ENCODE measurements at regions not wholly inside any gene's neighbourhood (a gene's known extent, or its start where the extent isn't known, plus 50 kb on each side); places are given as distances from the start of the nearest gene placed in this dataset.

DNA sequence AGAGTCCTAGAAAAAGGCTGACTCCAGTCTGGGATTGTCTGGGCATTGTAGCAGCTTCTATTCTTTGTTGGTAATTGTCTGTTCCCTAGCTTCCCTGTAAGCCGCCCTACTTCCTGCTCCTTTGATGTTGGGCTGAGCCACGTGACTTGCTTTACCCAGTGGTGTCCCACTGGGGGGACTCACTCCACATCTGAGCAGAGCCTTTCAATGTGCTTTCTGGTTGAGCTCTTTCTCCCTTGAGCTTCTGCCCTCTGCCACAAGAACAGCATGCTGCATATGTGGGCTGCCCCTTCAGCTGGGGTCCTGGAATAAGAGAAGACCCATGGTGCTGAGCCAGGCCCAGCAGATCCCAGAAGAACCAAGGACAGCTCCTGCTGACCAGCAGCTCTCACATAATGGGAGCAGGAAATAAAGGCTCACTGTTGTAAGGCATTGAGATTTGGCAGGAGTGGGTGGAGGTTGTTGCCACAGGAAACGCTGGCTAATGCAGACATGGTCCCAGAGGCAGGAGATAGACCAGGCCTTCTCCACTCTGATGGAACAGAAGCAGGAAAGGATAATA is 276.3 kb upstream of the GJB5 start:
- no peaks in the 10 kb centered on the region for H3K4me1 ChIP-seq
- no peak for DNase-seq (ENCODE audit: low spot score in 2 of 2)
- no peak overlapping the region for H3K4me3 ChIP-seq
- TF ChIP-seq, protein P1, sequence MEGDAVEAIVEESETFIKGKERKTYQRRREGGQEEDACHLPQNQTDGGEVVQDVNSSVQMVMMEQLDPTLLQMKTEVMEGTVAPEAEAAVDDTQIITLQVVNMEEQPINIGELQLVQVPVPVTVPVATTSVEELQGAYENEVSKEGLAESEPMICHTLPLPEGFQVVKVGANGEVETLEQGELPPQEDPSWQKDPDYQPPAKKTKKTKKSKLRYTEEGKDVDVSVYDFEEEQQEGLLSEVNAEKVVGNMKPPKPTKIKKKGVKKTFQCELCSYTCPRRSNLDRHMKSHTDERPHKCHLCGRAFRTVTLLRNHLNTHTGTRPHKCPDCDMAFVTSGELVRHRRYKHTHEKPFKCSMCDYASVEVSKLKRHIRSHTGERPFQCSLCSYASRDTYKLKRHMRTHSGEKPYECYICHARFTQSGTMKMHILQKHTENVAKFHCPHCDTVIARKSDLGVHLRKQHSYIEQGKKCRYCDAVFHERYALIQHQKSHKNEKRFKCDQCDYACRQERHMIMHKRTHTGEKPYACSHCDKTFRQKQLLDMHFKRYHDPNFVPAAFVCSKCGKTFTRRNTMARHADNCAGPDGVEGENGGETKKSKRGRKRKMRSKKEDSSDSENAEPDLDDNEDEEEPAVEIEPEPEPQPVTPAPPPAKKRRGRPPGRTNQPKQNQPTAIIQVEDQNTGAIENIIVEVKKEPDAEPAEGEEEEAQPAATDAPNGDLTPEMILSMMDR (IDR thresholded peaks at IDR 0.05), result no peak
- no peak for TF ChIP-seq POLR2AphosphoS5 (IDR thresholded peaks at IDR 0.05)
- TF ChIP-seq POLR2A (IDR thresholded peaks at IDR 0.05), result no peak
- TF ChIP-seq EP300 (IDR thresholded peaks at IDR 0.05), result no peak
- H3K27ac ChIP-seq, result no peak overlapping the region
- no peaks in the 10 kb centered on the region for H3K9me3 ChIP-seq
- H3K36me3 ChIP-seq, result no peaks in the 10 kb centered on the region
- 40% methylated on average over 3 of the region's 3 CpGs for WGBS
- peaks cover 18% of the 10 kb centered on the region for H3K27me3 ChIP-seq

DNA sequence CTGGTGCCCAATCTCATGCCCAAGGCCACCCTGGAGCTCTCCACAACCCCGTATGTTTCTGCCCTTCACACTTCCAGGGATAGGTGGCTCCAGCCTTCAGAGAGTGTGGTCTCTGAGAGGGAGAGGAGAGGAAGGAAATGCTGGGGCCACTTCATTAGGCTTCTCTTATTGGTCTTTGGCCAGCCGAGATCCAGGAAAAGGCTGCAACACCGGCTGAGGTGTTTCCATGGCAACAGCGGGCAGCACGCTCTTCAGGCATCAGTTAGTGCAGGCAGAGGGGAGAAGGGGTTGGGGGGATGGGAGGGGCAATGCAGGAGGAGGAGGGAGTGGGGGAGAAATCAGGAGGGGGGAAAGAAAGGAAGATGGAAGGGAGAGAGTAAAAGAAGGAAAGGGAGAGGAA is 275.1 kb upstream of the GJB5 start:
- 16% methylated on average over 5 of the region's 5 CpGs for WGBS
- H3K4me1 ChIP-seq, result no peaks in the 10 kb centered on the region
- no peak overlapping the region for H3K4me3 ChIP-seq
- TF ChIP-seq POLR2AphosphoS5 (IDR thresholded peaks at IDR 0.05) (no peak), EP300 (IDR thresholded peaks at IDR 0.05) (no peak), POLR2A (IDR thresholded peaks at IDR 0.05) (no peak)
- TF ChIP-seq, protein P1 (IDR thresholded peaks at IDR 0.05), result no peak
- no peaks in the 10 kb centered on the region for H3K9me3 ChIP-seq
- no peak for DNase-seq (ENCODE audit: low spot score in 2 of 2)
- peaks cover 23% of the 10 kb centered on the region for H3K27me3 ChIP-seq
- no peaks in the 10 kb centered on the region for H3K36me3 ChIP-seq
- H3K27ac ChIP-seq, result no peak overlapping the region

DNA sequence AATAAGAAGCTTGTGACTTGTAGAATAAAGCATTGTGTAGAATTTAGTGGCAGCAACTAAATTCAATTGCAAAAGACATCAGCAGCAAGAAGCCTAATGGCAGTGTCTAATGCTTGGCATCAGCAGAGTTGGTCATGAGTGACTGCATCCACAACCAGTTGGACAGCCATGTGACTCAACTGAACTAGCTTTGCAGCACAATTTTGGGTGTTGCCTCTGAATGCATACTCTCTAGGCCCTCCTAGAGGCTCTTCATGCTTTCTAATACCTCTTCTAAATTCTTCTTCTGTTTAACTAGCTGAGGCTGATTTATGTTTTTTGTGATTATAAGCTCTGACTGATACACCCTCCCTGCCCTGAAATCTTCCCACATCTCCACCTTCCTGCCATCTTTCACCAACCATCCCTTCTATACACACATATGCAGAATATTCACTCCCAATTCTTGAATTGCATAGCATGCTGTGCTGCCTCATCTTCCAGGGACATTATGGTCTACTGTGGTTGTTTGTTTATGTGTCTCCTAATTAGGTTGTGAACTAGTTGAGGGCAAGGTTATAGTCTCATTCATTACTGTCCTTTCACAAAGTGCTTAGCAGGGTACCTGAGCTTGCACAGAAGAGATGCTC is 266.7 kb upstream of the GJB5 start:
- Histone ChIP-seq H3K27ac (no peak overlapping the region), H3K9me3 (peaks cover 6% of the 10 kb centered on the region), H3K4me3 (no peak overlapping the region), H3K27me3 (peaks cover 5% of the 10 kb centered on the region), H3K36me3 (no peaks in the 10 kb centered on the region), H3K4me1 (no peaks in the 10 kb centered on the region)
- TF ChIP-seq, protein P1 (IDR thresholded peaks at IDR 0.05), result no peak
- no peak for TF ChIP-seq POLR2AphosphoS5 (IDR thresholded peaks at IDR 0.05)
- TF ChIP-seq EP300 (IDR thresholded peaks at IDR 0.05), result no peak
- TF ChIP-seq POLR2A (IDR thresholded peaks at IDR 0.05), result no peak
- DNase-seq (ENCODE audit: low spot score in 2 of 2), result no peak

DNA sequence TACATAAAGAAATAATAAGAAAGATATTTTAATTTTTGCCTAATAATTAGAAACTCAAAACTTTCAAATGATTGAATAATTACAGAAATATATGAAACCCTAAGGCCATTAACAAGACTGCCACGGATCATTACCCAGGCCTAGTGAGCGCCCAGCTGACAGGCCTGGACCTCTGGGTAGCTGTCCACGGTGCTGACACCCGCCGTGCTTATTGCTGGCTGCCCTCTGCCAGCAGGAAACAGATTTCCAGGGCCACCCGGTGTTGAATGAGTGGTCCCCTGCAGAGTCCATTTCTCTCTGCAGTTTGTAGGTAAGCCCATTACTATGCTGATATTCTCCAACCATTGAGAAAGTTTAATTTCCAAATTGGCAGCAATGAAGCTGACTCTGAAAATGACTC is 254.4 kb upstream of the GJB5 start:
- H3K27ac ChIP-seq, result no peak overlapping the region
- H3K9me3 ChIP-seq, result no peaks in the 10 kb centered on the region
- no peaks in the 10 kb centered on the region for H3K36me3 ChIP-seq
- no peak for TF ChIP-seq EP300 (IDR thresholded peaks at IDR 0.05)
- no peaks in the 10 kb centered on the region for H3K4me1 ChIP-seq
- DNase-seq (ENCODE audit: low spot score in 2 of 2), result no peak
- H3K27me3 ChIP-seq, result peaks cover 3% of the 10 kb centered on the region
- no peak overlapping the region for H3K4me3 ChIP-seq
- 5% methylated on average over 6 of the region's 6 CpGs for WGBS

DNA sequence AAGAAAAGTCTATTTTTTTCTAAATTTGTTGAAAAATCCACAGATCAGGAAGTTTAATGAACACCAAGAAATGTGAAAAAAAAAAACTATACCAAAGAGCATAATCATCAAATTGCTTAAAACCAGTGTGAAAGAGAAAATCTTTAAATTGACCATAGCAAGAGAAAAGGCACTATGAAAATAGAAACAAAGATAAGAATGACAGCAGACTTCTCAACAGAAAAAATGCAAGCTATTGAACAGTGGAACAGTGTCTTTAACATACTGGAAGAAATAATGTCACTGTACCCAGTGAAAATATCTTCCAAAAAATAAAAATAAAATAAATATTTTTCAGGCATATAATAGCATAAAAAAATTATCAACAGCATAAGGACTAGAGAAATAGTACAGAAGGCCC is 243.0 kb upstream of the GJB5 start:
- no peak for TF ChIP-seq EP300 (IDR thresholded peaks at IDR 0.05)
- no peak for TF ChIP-seq POLR2AphosphoS5 (IDR thresholded peaks at IDR 0.05)
- no peak for TF ChIP-seq POLR2A (IDR thresholded peaks at IDR 0.05)
- H3K36me3 ChIP-seq, result no peaks in the 10 kb centered on the region
- DNase-seq (ENCODE audit: low spot score in 2 of 2), result no peak

DNA sequence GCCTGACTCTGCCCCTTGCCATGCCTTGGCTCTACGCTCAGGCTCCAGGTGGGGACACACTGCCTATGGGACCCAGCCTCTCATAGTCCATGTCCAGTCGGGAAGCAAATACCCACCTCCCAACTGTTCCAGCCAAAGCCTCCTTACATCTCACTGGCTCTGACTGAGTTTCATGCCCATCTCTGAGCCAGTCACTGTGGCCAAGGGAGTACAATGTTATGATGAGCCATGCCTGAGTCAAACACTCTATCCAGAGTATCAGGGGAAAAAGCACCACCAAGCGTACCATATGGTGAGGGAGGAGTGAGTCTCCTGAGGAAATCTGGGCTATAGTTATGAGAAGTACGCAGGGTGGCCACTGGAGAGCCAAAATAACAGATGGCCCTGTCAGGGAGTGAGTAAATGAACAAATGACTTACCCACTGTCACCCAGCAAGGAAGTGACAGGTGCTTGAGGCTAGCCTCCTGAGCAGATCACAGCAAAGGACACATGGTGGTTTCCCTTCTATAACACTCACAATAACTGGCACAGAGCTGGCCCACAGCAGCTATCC is 236.6 kb upstream of the GJB5 start:
- WGBS, result 76% methylated on average over 4 of the region's 4 CpGs
- TF ChIP-seq, protein P1 (IDR thresholded peaks at IDR 0.05), result no peak
- TF ChIP-seq POLR2AphosphoS5 (IDR thresholded peaks at IDR 0.05) (no peak), EP300 (IDR thresholded peaks at IDR 0.05) (no peak), POLR2A (IDR thresholded peaks at IDR 0.05) (no peak)
- no peaks in the 10 kb centered on the region for H3K36me3 ChIP-seq
- DNase-seq (ENCODE audit: low spot score in 2 of 2), result no peak
- no peaks in the 10 kb centered on the region for H3K9me3 ChIP-seq
- no peaks in the 10 kb centered on the region for H3K4me1 ChIP-seq
- no peak overlapping the region for H3K4me3 ChIP-seq
- H3K27me3 ChIP-seq, result peaks cover 19% of the 10 kb centered on the region
- no peak overlapping the region for H3K27ac ChIP-seq

More for the DNA sequence above, 243.0 kb upstream of the GJB5 start:
- H3K27me3 ChIP-seq, result no peaks in the 10 kb centered on the region
- H3K27ac ChIP-seq, result no peak overlapping the region
- H3K9me3 ChIP-seq, result peaks cover 26% of the 10 kb centered on the region
- H3K4me1 ChIP-seq, result no peaks in the 10 kb centered on the region
- H3K4me3 ChIP-seq, result no peak overlapping the region
